GM18870 (cell line): ENCODE measurements at regions not wholly inside any gene's neighbourhood (a gene's known extent, or its start where the extent isn't known, plus 50 kb on each side); places are given as distances from the start of the nearest gene placed in this dataset.
A peak's percentile ranks its signal among the peaks of the same experiment; 100 is the strongest.
"Not testable (repeated sequence)": the region's sequence is repeated elsewhere in the genome, so short reads cannot be mapped to it uniquely, and the experiment has no call there.

ENCODE experiments used
- ATAC-seq: cut with Tn5 transposase; IDR thresholded peaks from one replicate; pipeline ENCODE4 v1.9.1; 2021; ENCODE audit warnings: moderate library complexity; ENCODE audit not compliant: unreplicated experiment

GRCh38 chr2:187075671-187076070, 226.7 kb upstream of the ZSWIM2 start:
- no peak for ATAC-seq

GRCh38 chr2:187075199-187075635, 226.2 kb upstream of the ZSWIM2 start:
- no peak for ATAC-seq

DNA sequence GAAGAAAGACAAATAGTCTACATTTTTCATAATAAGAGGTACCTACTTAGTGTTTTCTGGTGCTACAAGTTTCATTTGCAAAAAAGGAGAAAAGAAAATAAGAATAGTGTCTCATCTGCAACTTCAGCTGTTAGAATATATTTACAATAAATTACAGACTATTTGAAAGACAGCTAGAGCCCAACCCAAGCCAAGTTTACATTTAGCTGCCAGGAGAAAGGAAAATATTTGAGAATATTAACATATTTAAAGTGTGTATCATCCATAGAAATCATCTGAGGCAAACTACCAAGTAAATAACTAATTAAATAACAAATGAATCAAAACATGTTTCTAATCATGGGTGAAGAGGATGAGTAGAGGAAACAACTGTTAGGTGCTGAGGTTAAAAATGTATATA, 209.2 kb upstream of the ZSWIM2 start:
- ATAC-seq: no peak

DNA sequence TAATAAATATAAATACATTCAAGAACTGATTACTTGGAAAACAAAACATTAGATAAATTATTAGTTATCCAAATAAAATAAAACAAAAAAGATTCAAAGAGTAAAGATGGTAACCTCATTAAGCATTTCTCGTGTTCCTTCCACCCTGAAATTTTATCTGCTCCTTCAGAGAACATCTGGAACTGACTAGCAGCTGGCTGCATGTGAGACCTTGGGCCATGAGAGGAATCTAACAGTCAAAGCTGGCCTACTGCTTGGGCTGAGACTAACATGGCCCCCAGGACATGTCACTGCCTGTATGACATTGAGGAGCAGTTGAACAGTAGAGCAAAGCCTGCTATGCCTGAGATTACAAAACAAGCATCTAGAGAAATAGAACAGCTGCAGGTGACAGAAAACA, 208.5 kb upstream of the ZSWIM2 start:
- no peak for ATAC-seq

- no peak for ATAC-seq
These were observed 207.7 kb upstream of the ZSWIM2 start for GRCh38 chr2:187056416-187057334.

DNA sequence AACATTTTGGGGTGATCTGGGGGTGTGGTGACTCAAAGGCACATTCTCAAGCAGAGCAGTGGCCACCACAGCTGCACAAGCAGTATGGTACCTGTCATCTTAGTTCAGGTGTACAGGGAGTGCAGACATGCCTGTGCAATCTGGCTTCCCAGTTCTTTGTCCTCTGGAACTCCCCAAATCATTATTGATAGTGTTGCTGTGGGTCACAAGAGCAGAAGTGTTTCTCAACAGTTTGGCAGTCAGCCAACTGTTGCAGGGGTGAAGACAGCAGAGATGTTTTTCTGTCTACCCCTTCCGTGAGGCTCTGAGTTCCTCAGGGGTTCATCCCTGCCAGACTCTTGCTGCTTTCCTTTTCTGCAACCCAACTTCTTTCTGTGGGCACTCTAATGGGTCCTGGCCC, 206.5 kb upstream of the ZSWIM2 start:
- ATAC-seq: no peak

DNA sequence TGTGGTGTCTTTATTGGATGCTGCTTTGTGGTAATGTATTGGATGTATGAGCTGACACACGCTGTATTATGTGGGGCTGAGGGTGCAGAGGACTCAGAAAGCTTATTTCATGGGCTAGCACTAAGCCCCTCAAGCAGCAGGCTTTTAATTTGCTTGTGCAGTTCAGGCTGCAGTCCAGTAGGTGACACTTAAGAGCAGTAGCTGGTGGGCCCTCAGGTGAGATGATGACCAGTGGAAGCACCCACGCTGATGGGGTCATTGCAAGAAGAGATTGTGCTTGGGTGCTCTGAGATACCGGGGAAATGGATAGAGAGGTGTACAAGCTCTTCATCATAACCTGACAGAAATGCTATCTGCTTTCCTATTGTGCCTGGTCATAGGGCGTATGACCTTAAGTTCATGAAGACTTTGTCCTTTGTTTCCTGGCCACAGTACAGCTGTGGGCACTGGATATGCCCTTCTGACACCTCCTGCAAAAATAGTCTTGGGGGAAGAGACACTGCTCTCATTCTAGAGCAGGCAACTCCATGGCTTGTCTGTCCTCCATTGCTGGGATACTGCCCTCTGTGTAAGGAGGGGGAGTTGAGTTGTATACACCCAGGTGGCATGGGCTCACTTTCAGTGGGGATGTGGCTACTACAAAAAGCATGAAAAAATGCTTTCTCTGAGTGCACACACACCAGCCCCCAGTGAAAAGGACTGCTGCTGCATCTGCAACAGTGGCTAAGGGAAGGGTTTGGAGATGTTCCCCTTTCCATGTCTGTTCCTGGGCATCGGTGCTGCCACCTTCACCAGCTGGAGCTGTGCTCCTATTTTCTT, 205.7 kb upstream of the ZSWIM2 start:
- no peak for ATAC-seq

- ATAC-seq: peak; percentile 99
These were observed 202.4 kb upstream of the ZSWIM2 start for GRCh38 chr2:187051350-187051749.

GRCh38 chr2:187050409-187050998, 201.5 kb upstream of the ZSWIM2 start:
- no peak for ATAC-seq

- no peak for ATAC-seq
These were observed 188.3 kb upstream of the ZSWIM2 start for GRCh38 chr2:187037310-187037709.

DNA sequence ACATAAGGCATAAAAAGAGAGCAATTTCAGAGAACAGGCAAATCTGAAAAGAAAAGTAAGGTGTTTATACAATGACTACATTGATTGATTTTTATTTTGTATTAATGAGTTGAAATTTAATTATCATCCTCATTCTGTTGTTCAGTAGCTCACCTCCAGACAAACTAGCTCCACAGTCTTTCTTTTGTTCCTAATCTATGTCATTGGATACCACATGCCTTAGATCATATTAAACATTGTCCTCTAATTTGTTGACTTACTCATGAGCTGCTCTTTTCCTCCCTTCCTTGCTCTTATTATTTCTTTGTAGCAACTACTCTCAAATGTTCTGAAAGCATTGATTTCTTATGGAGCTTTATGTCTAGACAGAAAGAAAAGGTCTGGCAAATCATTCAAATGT, 185.5 kb upstream of the ZSWIM2 start:
- ATAC-seq: no peak

DNA sequence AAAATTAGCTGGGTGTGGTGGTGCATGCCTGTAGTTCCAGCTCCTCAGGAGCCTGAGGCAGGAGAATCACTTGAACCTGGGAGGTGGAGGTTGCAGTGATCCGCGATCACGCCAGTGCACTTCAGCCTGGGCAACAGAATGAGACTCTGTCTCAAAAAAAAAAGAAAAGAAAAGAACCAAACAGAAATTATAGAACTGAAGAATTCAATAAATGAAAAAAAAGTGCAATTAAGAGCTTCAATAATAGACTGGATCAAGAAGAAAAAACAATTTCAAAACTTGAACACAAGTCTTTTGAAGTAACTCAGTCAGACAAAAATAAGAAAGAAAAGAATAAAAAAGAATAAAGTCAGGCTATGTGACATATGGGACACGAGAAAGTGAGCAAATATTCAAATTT, 175.8 kb upstream of the ZSWIM2 start:
- no peak for ATAC-seq

- ATAC-seq: not testable (repeated sequence)
These were observed 175.0 kb upstream of the ZSWIM2 start for GRCh38 chr2:187023996-187024395.

- ATAC-seq: no peak
These were observed 168.5 kb upstream of the ZSWIM2 start for GRCh38 chr2:187017438-187017837.

GRCh38 chr2:187013058-187013457, 164.1 kb upstream of the ZSWIM2 start:
- no peak for ATAC-seq

DNA sequence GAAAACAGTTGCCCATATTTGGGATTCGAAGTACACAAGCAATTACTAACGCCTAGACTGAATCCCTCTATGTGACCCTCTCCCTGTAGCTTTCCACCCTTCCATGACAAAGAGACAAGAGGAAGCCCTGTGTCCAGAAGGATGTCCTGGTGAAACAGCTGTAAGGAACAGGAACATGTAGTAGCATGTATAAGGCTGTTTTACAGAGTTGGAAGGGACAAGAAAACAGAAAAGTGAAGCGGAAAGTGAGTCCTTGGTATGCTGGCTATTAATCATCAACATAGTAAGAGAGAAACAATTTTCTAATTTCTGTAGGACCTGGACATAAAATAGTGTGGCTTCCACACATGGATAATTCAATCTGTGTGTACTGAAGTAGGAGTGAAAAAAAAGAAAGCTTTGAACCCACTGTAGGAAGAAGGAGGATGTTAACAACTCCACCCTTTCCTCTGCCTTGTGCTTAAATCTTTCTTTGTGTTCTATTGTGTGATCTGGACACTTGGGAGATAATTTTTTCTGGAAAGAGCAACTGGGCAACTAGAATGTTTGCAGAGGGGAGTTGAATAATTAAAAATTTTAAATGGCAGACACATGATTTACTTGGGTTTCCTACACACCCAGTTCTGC, 162.3 kb upstream of the ZSWIM2 start:
- ATAC-seq: no peak

DNA sequence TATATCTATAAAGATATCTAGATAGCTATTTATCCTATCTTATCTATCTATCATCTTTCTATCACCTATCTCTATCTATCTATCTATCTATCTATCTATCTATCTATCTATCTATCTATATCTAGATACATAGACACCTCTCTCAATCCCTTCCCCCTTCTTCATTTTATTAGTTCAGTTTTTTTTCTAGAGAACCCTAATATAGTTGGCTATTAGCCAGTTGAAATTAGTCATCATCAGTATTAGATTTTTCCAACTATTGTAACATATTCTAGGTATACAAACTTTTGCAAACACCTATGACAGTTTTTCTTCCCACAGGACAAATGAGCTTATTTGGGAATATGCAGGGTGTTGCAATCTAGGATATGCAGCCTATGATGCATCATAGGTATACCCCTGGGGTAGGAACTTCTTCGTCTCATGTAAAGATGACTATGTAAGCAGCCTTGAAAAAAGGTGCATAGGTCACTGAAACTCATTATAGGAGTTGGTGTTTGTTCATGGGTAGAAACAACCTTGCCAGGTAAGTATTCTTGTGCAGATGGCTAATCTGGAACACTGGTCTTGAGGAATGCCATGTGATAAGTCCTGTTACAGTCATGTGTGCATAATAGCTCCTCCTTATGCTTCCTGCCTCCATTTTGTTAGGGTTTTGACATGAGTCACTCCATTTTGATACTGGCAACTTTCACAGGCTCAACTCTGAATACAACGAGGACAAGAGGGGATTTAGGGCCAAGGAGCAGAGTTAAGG, 160.7 kb upstream of the ZSWIM2 start:
- no peak for ATAC-seq

DNA sequence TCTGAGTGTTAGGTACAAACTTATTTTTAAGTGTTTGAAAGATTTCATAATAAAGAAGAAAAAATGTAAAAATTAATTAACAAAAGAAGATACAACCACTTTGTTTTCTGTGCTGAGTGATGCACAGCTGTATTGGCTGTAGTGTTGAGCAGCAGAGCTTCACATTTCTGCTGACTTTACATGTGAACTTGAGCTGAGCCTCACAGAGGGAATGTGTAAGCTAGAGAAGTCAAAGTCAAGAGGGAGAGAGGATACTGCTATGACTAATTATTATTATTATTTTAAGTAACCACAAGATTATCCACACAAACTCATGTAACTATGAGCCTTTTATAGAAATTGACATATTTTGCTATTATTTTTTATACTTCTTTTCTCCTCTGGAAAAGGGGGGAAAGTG, 159.1 kb upstream of the ZSWIM2 start:
- no peak for ATAC-seq

GRCh38 chr2:187003611-187004010, 154.6 kb upstream of the ZSWIM2 start:
- no peak for ATAC-seq

GRCh38 chr2:187003038-187003554, 154.1 kb upstream of the ZSWIM2 start:
- no peak for ATAC-seq
